ENCODE measurements at regions not wholly inside any gene's neighbourhood (a gene's known extent, or its start where the extent isn't known, plus 50 kb on each side); places are given as distances from the start of the nearest gene placed in this dataset.

- Histone ChIP-seq H4K20me1 (ENCODE audit: insufficient read depth, low read length) (no peaks in the 10 kb centered on the region), H3K9me3 (ENCODE audit: insufficient read depth, low read length) (no peaks in the 10 kb centered on the region), H3K4me1 (ENCODE audit: low read length) (no peaks in the 10 kb centered on the region), H3K4me3 (ENCODE audit: low read length) (no peak overlapping the region), H3K9ac (ENCODE audit: low read length) (no peak overlapping the region), H2AFZ (ENCODE audit: low read depth, low read length) (no peak overlapping the region), H3K27ac (ENCODE audit: low read length) (no peak overlapping the region), H3K4me2 (ENCODE audit: low read length) (no peak overlapping the region), H3K79me2 (ENCODE audit: low read length) (no peaks in the 10 kb centered on the region), H3K36me3 (replicated peaks; ENCODE audit: low read depth, low read length) (no peaks in the 10 kb centered on the region), H3K27me3 (ENCODE audit: low read depth, low read length) (peaks cover 58% of the 10 kb centered on the region)
- no peak for TF ChIP-seq EZH2phosphoT487 (IDR thresholded peaks at IDR 0.05; ENCODE audit: low read depth)
- TF ChIP-seq CTCF (IDR thresholded peaks at IDR 0.05; ENCODE audit: low read depth, low read length) = no peak
Measured at GRCh38 chr20:48052475-48052835, 267.2 kb upstream of the SULF2 start.

DNA sequence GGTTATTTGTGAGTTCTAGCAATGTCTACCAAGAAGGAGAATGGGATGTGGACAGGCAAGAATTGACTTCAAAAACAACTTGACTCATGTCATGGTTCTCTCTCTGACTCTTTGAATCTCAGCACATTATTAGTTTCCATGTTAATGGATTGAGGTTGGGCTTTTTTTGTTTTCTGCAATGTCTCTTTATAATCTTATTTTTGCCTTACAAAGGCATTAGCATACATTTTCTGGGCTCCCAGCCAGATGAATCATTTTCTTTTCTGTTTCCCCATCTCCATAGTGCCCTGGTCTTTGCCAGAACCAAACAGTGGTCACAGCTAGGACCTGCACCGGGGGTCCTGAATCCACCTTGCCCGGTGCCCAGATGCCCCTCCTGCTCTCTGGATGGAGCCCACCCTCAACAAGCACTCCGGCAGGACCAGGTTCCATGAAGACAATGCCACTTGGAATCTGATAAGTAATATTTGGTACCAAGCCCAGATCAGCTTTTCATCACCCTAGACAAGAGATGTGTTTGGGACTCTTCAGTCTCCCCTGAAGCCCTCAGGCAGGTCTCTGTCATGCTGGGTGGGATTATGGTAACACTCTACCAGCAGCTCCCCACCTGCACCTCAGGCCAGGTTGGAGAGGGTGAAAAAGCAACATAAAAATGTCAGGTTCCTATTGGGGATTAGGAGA lies 266.7 kb upstream of the SULF2 start:
- Histone ChIP-seq H3K4me3 (ENCODE audit: low read length) (no peak overlapping the region), H2AFZ (ENCODE audit: low read depth, low read length) (no peak overlapping the region), H3K79me2 (ENCODE audit: low read length) (no peaks in the 10 kb centered on the region), H3K27me3 (ENCODE audit: low read depth, low read length) (peaks cover 58% of the 10 kb centered on the region), H3K27ac (ENCODE audit: low read length) (no peak overlapping the region), H3K4me2 (ENCODE audit: low read length) (no peak overlapping the region), H3K4me1 (ENCODE audit: low read length) (no peaks in the 10 kb centered on the region), H3K36me3 (replicated peaks; ENCODE audit: low read depth, low read length) (no peaks in the 10 kb centered on the region), H3K9me3 (ENCODE audit: insufficient read depth, low read length) (no peaks in the 10 kb centered on the region), H4K20me1 (ENCODE audit: insufficient read depth, low read length) (no peaks in the 10 kb centered on the region), H3K9ac (ENCODE audit: low read length) (no peak overlapping the region)
- no peak for TF ChIP-seq EZH2phosphoT487 (IDR thresholded peaks at IDR 0.05; ENCODE audit: low read depth)
- TF ChIP-seq CTCF (IDR thresholded peaks at IDR 0.05; ENCODE audit: low read depth, low read length) = no peak

GRCh38 chr20:48049641-48050040 lies 264.4 kb upstream of the SULF2 start:
- Histone ChIP-seq H3K27me3 (ENCODE audit: low read depth, low read length) (peaks cover 61% of the 10 kb centered on the region), H3K4me3 (ENCODE audit: low read length) (no peak overlapping the region), H4K20me1 (ENCODE audit: insufficient read depth, low read length) (no peaks in the 10 kb centered on the region), H3K4me2 (ENCODE audit: low read length) (no peak overlapping the region), H3K36me3 (replicated peaks; ENCODE audit: low read depth, low read length) (no peaks in the 10 kb centered on the region), H3K9me3 (ENCODE audit: insufficient read depth, low read length) (no peaks in the 10 kb centered on the region), H3K9ac (ENCODE audit: low read length) (no peak overlapping the region), H2AFZ (ENCODE audit: low read depth, low read length) (no peak overlapping the region), H3K4me1 (ENCODE audit: low read length) (no peaks in the 10 kb centered on the region), H3K79me2 (ENCODE audit: low read length) (no peaks in the 10 kb centered on the region), H3K27ac (ENCODE audit: low read length) (no peak overlapping the region)
- TF ChIP-seq CTCF (IDR thresholded peaks at IDR 0.05; ENCODE audit: low read depth, low read length) (no peak), EZH2phosphoT487 (IDR thresholded peaks at IDR 0.05; ENCODE audit: low read depth) (no peak)

GRCh38 chr20:48049171-48049570 lies 263.9 kb upstream of the SULF2 start:
- no peak overlapping the region for H3K4me3 ChIP-seq (ENCODE audit: low read length)
- no peaks in the 10 kb centered on the region for H3K36me3 ChIP-seq (replicated peaks; ENCODE audit: low read depth, low read length)
- no peaks in the 10 kb centered on the region for H3K79me2 ChIP-seq (ENCODE audit: low read length)
- no peak overlapping the region for H3K27ac ChIP-seq (ENCODE audit: low read length)
- H3K9ac ChIP-seq (ENCODE audit: low read length) = no peak overlapping the region
- H3K4me2 ChIP-seq (ENCODE audit: low read length) = no peak overlapping the region
- H3K4me1 ChIP-seq (ENCODE audit: low read length) = no peaks in the 10 kb centered on the region
- peaks cover 58% of the 10 kb centered on the region for H3K27me3 ChIP-seq (ENCODE audit: low read depth, low read length)
- H2AFZ ChIP-seq (ENCODE audit: low read depth, low read length) = no peak overlapping the region
- TF ChIP-seq EZH2phosphoT487 (IDR thresholded peaks at IDR 0.05; ENCODE audit: low read depth) (no peak), CTCF (IDR thresholded peaks at IDR 0.05; ENCODE audit: low read depth, low read length) (no peak)
- no peaks in the 10 kb centered on the region for H3K9me3 ChIP-seq (ENCODE audit: insufficient read depth, low read length)
- no peaks in the 10 kb centered on the region for H4K20me1 ChIP-seq (ENCODE audit: insufficient read depth, low read length)
